ENCODE measurements at regions not wholly inside any gene's neighbourhood (a gene's known extent, or its start where the extent isn't known, plus 50 kb on each side); places are given as distances from the start of the nearest gene placed in this dataset.

GRCh38 chr18:51778115-51778514 is 561.9 kb upstream of the DCC start:
- Histone ChIP-seq H4K8ac (ENCODE audit: extremely low read depth, insufficient read depth, low read length) (no peak overlapping the region), H4K5ac (ENCODE audit: insufficient read length, low read depth, low read length) (no peak overlapping the region), H3K79me1 (ENCODE audit: low read depth, low read length) (no peaks in the 10 kb centered on the region), H2BK12ac (ENCODE audit: low read depth, low read length) (no peak overlapping the region), H4K20me1 (replicated peaks in 1 of 2; ENCODE audit: control insufficient read depth in 1 of 2, insufficient read depth in 2 of 2, low read length in 2 of 2) (no peaks in the 10 kb centered on the region), H3K4me2 (ENCODE audit: insufficient read depth in 1 of 2, low read depth in 2 of 2, low read length in 2 of 2) (no peak overlapping the region), H3K4ac (replicated peaks; ENCODE audit: insufficient read length, low read depth, low read length) (no peak overlapping the region), H3K9ac (replicated peaks in 1 of 4; ENCODE audit: extremely low read depth in 1 of 4, low read depth in 3 of 4, low read length in 3 of 4) (no peak overlapping the region), H3K27ac (ENCODE audit: low read depth, low read length) (no peak overlapping the region), H2BK15ac (ENCODE audit: low read length) (no peak overlapping the region), H3K18ac (ENCODE audit: extremely low read depth, low read length) (no peak overlapping the region), H2AFZ (ENCODE audit: low read length) (no peak overlapping the region), H3K4me1 (replicated peaks in 1 of 4; ENCODE audit: control insufficient read depth in 3 of 4, insufficient read depth in 4 of 4, low read length in 3 of 4) (no peaks in the 10 kb centered on the region), H2BK20ac (ENCODE audit: low read length) (no peak overlapping the region), H3K23ac (ENCODE audit: insufficient read length) (no peak overlapping the region), H2BK5ac (ENCODE audit: low read depth, low read length) (no peak overlapping the region), H3K14ac (ENCODE audit: insufficient read length) (no peak overlapping the region), H3K56ac (replicated peaks; ENCODE audit: insufficient read length, low read depth, low read length) (no peak overlapping the region), H3K9me3 (ENCODE audit: insufficient read depth in 2 of 2, low read depth in 1 of 2, low read length in 1 of 2) (no peaks in the 10 kb centered on the region), H3K79me2 (ENCODE audit: control insufficient read depth in 1 of 2, insufficient read depth in 2 of 2, low read length in 2 of 2) (no peaks in the 10 kb centered on the region), H3K4me3 (ENCODE audit: extremely low read depth in 1 of 4, insufficient read depth in 2 of 4, low read depth in 3 of 4, low read length in 4 of 4) (no peak overlapping the region), H3K27me3 (replicated peaks in 1 of 4; ENCODE audit: control insufficient read depth in 3 of 4, extremely low read depth in 1 of 4, insufficient read depth in 3 of 4, low read length in 3 of 4) (no peaks in the 10 kb centered on the region), H3K23me2 (ENCODE audit: low read depth, low read length) (no peaks in the 10 kb centered on the region), H2BK120ac (replicated peaks; ENCODE audit: low read depth, low read length) (no peak overlapping the region), H2AK5ac (ENCODE audit: low read depth, low read length) (no peak overlapping the region), H3K36me3 (ENCODE audit: control insufficient read depth in 2 of 4, insufficient read depth in 4 of 4, low read length in 3 of 4) (no peaks in the 10 kb centered on the region), H4K91ac (replicated peaks; ENCODE audit: insufficient read length, low read length) (no peak overlapping the region)
- WGBS, 2 experiments (ENCODE audit: extremely low coverage in 1 of 2, insufficient coverage in 1 of 2, insufficient read length in 1 of 2, insufficient replicate concordance in 2 of 2, low coverage in 1 of 2, low lambda C conversion rate in 2 of 2, missing lambda C conversion rate in 1 of 2): 89% methylated on average over 4 of the region's 4 CpGs; no CpG with 5 or more reads in 1 of the 2 experiments
- TF ChIP-seq BCL11A (IDR thresholded peaks at IDR 0.05; ENCODE audit: low read depth in 2 of 2, low read length in 2 of 2): no peak
- CTCF ChIA-PET (ENCODE audit: partially characterized antibody): interaction anchor here (0.5 to 1.2 kb wide), 3 partner anchors 152 to 361 kb away, joined by 3 to 4 read pairs (median 3); no protein-coding TSS in a partner anchor
- POLR2A ChIA-PET (ENCODE audit: partially characterized antibody): no interaction called here
- no peak for FAIRE-seq
- no peak for DNase-seq (ENCODE audit: low read depth in 1 of 2, low spot score in 2 of 2)
